IMR-90 (cell line): ENCODE measurements at regions not wholly inside any gene's neighbourhood (a gene's known extent, or its start where the extent isn't known, plus 50 kb on each side); places are given as distances from the start of the nearest gene placed in this dataset.

Experiments used
- ATAC-seq: fragments of 200-7000 bp; cut with Tn5 transposase; 2 replicates; pipeline ENCODE4 v1.9.1; 2020; ENCODE audit warnings: low read depth, mild to moderate bottlenecking, moderate library complexity
- BruUV-seq: library from RNA; stranded (reverse); fragments of 400-500 nt; replicated peaks from 2 replicates; lab custom pipeline; 2021; lab: Mats Ljungman, UMichigan
- CTCF ChIA-PET: fragments of 300-600 bp; formaldehyde crosslinking; extraction: SDS; loops from one replicate; lab custom pipeline; 2021; ENCODE audit warnings: antibody characterized with exemption; lab: Yijun Ruan, JAX
- POLR2A ChIA-PET: fragments of 300-600 bp; sonication (Branson Sonifier 250); formaldehyde crosslinking; loops from one replicate; lab custom pipeline; 2022; ENCODE audit warnings: antibody characterized with exemption; ENCODE audit not compliant: unreplicated experiment; lab: Charles Lee
- DNase-seq: peaks from one replicate; pipeline ENCODE4 v3.0.0; 2013
- H2AFZ ChIP-seq: replicated peaks from 2 replicates; pipeline ENCODE3; 2013; ENCODE audit warnings: low read length, mild to moderate bottlenecking; ENCODE audit not compliant: poor library complexity
- H2AK5ac ChIP-seq: 2 replicates; pipeline ENCODE4 v1.6.1; 2013; ENCODE audit warnings: low read depth, low read length, inconsistent platforms
- H2AK9ac ChIP-seq: replicated peaks from 2 replicates; pipeline ENCODE3; 2013; ENCODE audit warnings: mild to moderate bottlenecking, low read depth, low read length, moderate library complexity; ENCODE audit not compliant: poor library complexity
- H2BK120ac ChIP-seq: 2 replicates; pipeline ENCODE4 v1.6.1; 2013; ENCODE audit warnings: low read depth, low read length, inconsistent platforms
- H2BK15ac ChIP-seq: 3 replicates; pipeline ENCODE4 v1.6.1; 2013; ENCODE audit warnings: low read depth, low read length, inconsistent platforms
- H2BK20ac ChIP-seq: 2 replicates; pipeline ENCODE4 v1.6.1; 2013; ENCODE audit warnings: low read depth, mild to moderate bottlenecking, inconsistent platforms, low read length, moderate library complexity
- H2BK5ac ChIP-seq: 2 replicates; pipeline ENCODE4 v1.6.1; 2013; ENCODE audit warnings: mild to moderate bottlenecking, low read depth, low read length, inconsistent platforms; ENCODE audit not compliant: poor library complexity, severe bottlenecking
- H3K14ac ChIP-seq: replicated peaks from 2 replicates; pipeline ENCODE4 v1.6.1; 2013; ENCODE audit warnings: low read depth, low read length, inconsistent platforms
- H3K18ac ChIP-seq: 2 replicates; pipeline ENCODE4 v1.6.1; 2013; ENCODE audit warnings: low read depth, low read length, control low read depth
- H3K23ac ChIP-seq: 2 replicates; pipeline ENCODE4 v1.6.1; 2013; ENCODE audit warnings: low read depth, low read length, inconsistent platforms
- H3K27ac ChIP-seq: 2 replicates; pipeline ENCODE4 v1.5.1; 2013; ENCODE audit warnings: mild to moderate bottlenecking, control low read depth, low read length; ENCODE audit not compliant: insufficient read depth
- H3K27me3 ChIP-seq: 2 replicates; pipeline ENCODE4 v1.6.1; 2013; ENCODE audit warnings: low read length; ENCODE audit not compliant: control insufficient read depth, insufficient read depth
- H3K36me3 ChIP-seq: 2 replicates; pipeline ENCODE4 v1.6.1; 2013; ENCODE audit warnings: low read length, mixed read lengths; ENCODE audit not compliant: control insufficient read depth, insufficient read depth
- H3K4ac ChIP-seq: 2 replicates; pipeline ENCODE4 v1.6.1; 2013; ENCODE audit warnings: low read depth, low read length, inconsistent platforms
- H3K4me1 ChIP-seq: 2 replicates; pipeline ENCODE4 v1.6.1; 2013; ENCODE audit warnings: low read length, mixed read lengths; ENCODE audit not compliant: control insufficient read depth, insufficient read depth
- H3K4me2 ChIP-seq: 2 replicates; pipeline ENCODE4 v1.6.1; 2013; ENCODE audit warnings: low read depth, mild to moderate bottlenecking, control low read depth, low read length, moderate library complexity
- H3K4me3 ChIP-seq: 2 replicates; pipeline ENCODE4 v1.5.1; 2013; ENCODE audit warnings: low read depth, mild to moderate bottlenecking, control low read depth, low read length, moderate library complexity; ENCODE audit not compliant: insufficient read depth
- H3K56ac ChIP-seq: 2 replicates; pipeline ENCODE4 v1.6.1; 2013; ENCODE audit warnings: low read length, inconsistent platforms; ENCODE audit not compliant: insufficient read depth; ENCODE audit errors: extremely low read depth
- H3K79me1 ChIP-seq, 2 experiments: 2 replicates each; pipeline ENCODE4 v1.6.1; 2013; ENCODE audit warnings: low read length in 2 of 2, inconsistent platforms in 1 of 2, low read depth in 1 of 2
- H3K9ac ChIP-seq: 2 replicates; pipeline ENCODE4 v1.6.1; 2013; ENCODE audit warnings: low read depth, low read length, control low read depth
- H3K9me1 ChIP-seq: 2 replicates; pipeline ENCODE4 v1.6.1; 2013; ENCODE audit warnings: low read length, inconsistent platforms; ENCODE audit not compliant: insufficient read depth
- H3K9me3 ChIP-seq: 2 replicates; pipeline ENCODE4 v1.6.1; 2013; ENCODE audit warnings: low read length; ENCODE audit not compliant: control insufficient read depth, insufficient read depth
- H4K20me1 ChIP-seq: 2 replicates; pipeline ENCODE4 v1.6.1; 2013; ENCODE audit warnings: low read length, inconsistent platforms; ENCODE audit not compliant: insufficient read depth
- H4K5ac ChIP-seq: 2 replicates; pipeline ENCODE4 v1.6.1; 2013; ENCODE audit warnings: mild to moderate bottlenecking, low read depth, low read length, control low read depth
- H4K8ac ChIP-seq, 2 experiments: 2 replicates each; pipeline ENCODE4 v1.6.1; 2013; ENCODE audit warnings: low read depth in 2 of 2, low read length in 2 of 2, control low read depth in 1 of 2, inconsistent platforms in 1 of 2
- H4K91ac ChIP-seq: 2 replicates; pipeline ENCODE4 v1.6.1; 2013; ENCODE audit warnings: low read depth, low read length, inconsistent platforms; ENCODE audit not compliant: insufficient read depth
- MAZ ChIP-seq: IDR thresholded peaks from 2 replicates; pipeline ENCODE4 v1.6.1; 2012; ENCODE audit warnings: low read depth, mild to moderate bottlenecking, low read length, improper control_type of control experiment, moderate library complexity, borderline replicate concordance
- NFE2L2 ChIP-seq: fragments of 150-350 bp; IDR thresholded peaks from 2 replicates; pipeline ENCODE4 v1.6.1; 2016; ENCODE audit warnings: low read depth, mild to moderate bottlenecking, low read length
- RAD21 ChIP-seq: IDR thresholded peaks from 2 replicates; pipeline ENCODE4 v1.6.1; 2012; ENCODE audit warnings: low read length, improper control_type of control experiment
- SMC3 ChIP-seq: fragments of 150-350 bp; IDR thresholded peaks from 2 replicates; pipeline ENCODE4 v1.6.1; 2016; ENCODE audit warnings: low read depth, mild to moderate bottlenecking, antibody characterized with exemption, low read length, moderate library complexity
- dilution Hi-C: fragments of 300-500 bp; cut with HindIII; formaldehyde crosslinking; loops from one replicate; pipeline ENCODE4 v1.14.3; 2018; ENCODE audit warnings: low sequenced_read_pairs; ENCODE audit not compliant: unreplicated experiment
- in situ Hi-C: fragments of 300-500 bp; cut with MboI; formaldehyde crosslinking; loops from 3 replicates; pipeline ENCODE4 v1.14.3; 2019; ENCODE audit warnings: low sequenced_read_pairs, inconsistent platforms, mixed read lengths
- intact Hi-C: fragments of 100-400 bp; cut with micrococcal nuclease; formaldehyde crosslinking; loops from 2 replicates; pipeline ENCODE4 v1.10.0; 2022
- TF ChIP-seq, protein P1 (sequence below): conservative IDR thresholded peaks from 2 replicates; pipeline ENCODE4 v1.5.1; 2012; ENCODE audit warnings: mild to moderate bottlenecking, low read depth, low read length, improper control_type of control experiment
- TF ChIP-seq, protein P2 (sequence below): fragments of 150-350 bp; IDR thresholded peaks from 2 replicates; pipeline ENCODE4 v1.6.1; 2017; ENCODE audit warnings: mild to moderate bottlenecking, antibody characterized with exemption, low read length, low read depth

DNA sequence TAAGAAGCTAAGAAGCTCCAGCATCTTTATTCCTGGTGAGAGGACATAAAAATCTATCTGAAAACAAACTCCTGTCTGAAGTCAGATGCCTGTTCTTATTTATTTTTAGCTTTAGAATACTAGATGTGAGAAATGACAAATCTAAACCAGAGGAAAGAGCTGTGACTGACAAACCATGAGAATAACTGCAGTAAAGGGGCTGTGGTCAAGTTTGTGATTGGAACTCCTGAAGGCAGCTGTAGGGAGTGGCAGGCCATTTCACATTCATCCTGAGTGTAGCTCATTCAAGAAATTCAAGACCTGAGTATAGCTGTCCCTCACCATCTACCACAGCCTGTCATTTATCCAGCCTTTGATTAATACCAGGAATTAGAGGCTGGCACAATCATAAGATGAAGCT is 718.8 kb downstream of the BRINP1 start:
- in situ Hi-C loops = no loop called here
- Histone ChIP-seq H3K4me3 (no peak overlapping the region), H3K4me1 (no peaks in the 10 kb centered on the region), H2AK9ac (no peak overlapping the region), H3K9ac (no peak overlapping the region), H3K9me3 (peaks cover 7% of the 10 kb centered on the region), H2BK120ac (no peak overlapping the region), H3K23ac (no peak overlapping the region), H3K9me1 (no peaks in the 10 kb centered on the region), H3K4ac (no peak overlapping the region), H2BK20ac (no peak overlapping the region), H4K5ac (no peak overlapping the region), H3K56ac (no peak overlapping the region), H2BK15ac (no peak overlapping the region), H4K20me1 (no peaks in the 10 kb centered on the region), H2AK5ac (no peak overlapping the region), H3K27ac (no peak overlapping the region), H4K8ac (no peak overlapping the region), H4K91ac (no peak overlapping the region), H3K14ac (no peak overlapping the region), H3K4me2 (no peak overlapping the region), H3K18ac (no peak overlapping the region), H3K36me3 (no peaks in the 10 kb centered on the region), H3K79me1 (no peaks in the 10 kb centered on the region), H2AFZ (no peak overlapping the region), H2BK5ac (no peak overlapping the region), H3K27me3 (no peaks in the 10 kb centered on the region)
- dilution Hi-C loops = no loop called here
- CTCF ChIA-PET = no interaction called here
- no TSS peak for BruUV-seq
- TF ChIP-seq, protein P1, sequence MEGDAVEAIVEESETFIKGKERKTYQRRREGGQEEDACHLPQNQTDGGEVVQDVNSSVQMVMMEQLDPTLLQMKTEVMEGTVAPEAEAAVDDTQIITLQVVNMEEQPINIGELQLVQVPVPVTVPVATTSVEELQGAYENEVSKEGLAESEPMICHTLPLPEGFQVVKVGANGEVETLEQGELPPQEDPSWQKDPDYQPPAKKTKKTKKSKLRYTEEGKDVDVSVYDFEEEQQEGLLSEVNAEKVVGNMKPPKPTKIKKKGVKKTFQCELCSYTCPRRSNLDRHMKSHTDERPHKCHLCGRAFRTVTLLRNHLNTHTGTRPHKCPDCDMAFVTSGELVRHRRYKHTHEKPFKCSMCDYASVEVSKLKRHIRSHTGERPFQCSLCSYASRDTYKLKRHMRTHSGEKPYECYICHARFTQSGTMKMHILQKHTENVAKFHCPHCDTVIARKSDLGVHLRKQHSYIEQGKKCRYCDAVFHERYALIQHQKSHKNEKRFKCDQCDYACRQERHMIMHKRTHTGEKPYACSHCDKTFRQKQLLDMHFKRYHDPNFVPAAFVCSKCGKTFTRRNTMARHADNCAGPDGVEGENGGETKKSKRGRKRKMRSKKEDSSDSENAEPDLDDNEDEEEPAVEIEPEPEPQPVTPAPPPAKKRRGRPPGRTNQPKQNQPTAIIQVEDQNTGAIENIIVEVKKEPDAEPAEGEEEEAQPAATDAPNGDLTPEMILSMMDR = no peak
- TF ChIP-seq MAZ (no peak), RAD21 (no peak), NFE2L2 (no peak), SMC3 (no peak)
- TF ChIP-seq, protein P2, sequence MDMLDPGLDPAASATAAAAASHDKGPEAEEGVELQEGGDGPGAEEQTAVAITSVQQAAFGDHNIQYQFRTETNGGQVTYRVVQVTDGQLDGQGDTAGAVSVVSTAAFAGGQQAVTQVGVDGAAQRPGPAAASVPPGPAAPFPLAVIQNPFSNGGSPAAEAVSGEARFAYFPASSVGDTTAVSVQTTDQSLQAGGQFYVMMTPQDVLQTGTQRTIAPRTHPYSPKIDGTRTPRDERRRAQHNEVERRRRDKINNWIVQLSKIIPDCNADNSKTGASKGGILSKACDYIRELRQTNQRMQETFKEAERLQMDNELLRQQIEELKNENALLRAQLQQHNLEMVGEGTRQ = no peak
- intact Hi-C loops = no loop called here
- POLR2A ChIA-PET = no interaction called here
- no peak for ATAC-seq
- DNase-seq = no peak
